IMR-90 (cell line): ENCODE measurements at regions not wholly inside any gene's neighbourhood (a gene's known extent, or its start where the extent isn't known, plus 50 kb on each side); places are given as distances from the start of the nearest gene placed in this dataset.

Experiments used
- ATAC-seq: fragments of 200-7000 bp; cut with Tn5 transposase; 2 replicates; pipeline ENCODE4 v1.9.1; 2020; ENCODE audit warnings: low read depth, mild to moderate bottlenecking, moderate library complexity
- BruUV-seq: library from RNA; stranded (reverse); fragments of 400-500 nt; replicated peaks from 2 replicates; lab custom pipeline; 2021; lab: Mats Ljungman, UMichigan
- CTCF ChIA-PET: fragments of 300-600 bp; formaldehyde crosslinking; extraction: SDS; loops from one replicate; lab custom pipeline; 2021; ENCODE audit warnings: antibody characterized with exemption; lab: Yijun Ruan, JAX
- POLR2A ChIA-PET: fragments of 300-600 bp; sonication (Branson Sonifier 250); formaldehyde crosslinking; loops from one replicate; lab custom pipeline; 2022; ENCODE audit warnings: antibody characterized with exemption; ENCODE audit not compliant: unreplicated experiment; lab: Charles Lee
- DNase-seq: peaks from one replicate; pipeline ENCODE4 v3.0.0; 2013
- H2AFZ ChIP-seq: replicated peaks from 2 replicates; pipeline ENCODE3; 2013; ENCODE audit warnings: low read length, mild to moderate bottlenecking; ENCODE audit not compliant: poor library complexity
- H2AK5ac ChIP-seq: 2 replicates; pipeline ENCODE4 v1.6.1; 2013; ENCODE audit warnings: low read depth, low read length, inconsistent platforms
- H2AK9ac ChIP-seq: replicated peaks from 2 replicates; pipeline ENCODE3; 2013; ENCODE audit warnings: mild to moderate bottlenecking, low read depth, low read length, moderate library complexity; ENCODE audit not compliant: poor library complexity
- H2BK120ac ChIP-seq: 2 replicates; pipeline ENCODE4 v1.6.1; 2013; ENCODE audit warnings: low read depth, low read length, inconsistent platforms
- H2BK15ac ChIP-seq: 3 replicates; pipeline ENCODE4 v1.6.1; 2013; ENCODE audit warnings: low read depth, low read length, inconsistent platforms
- H2BK20ac ChIP-seq: 2 replicates; pipeline ENCODE4 v1.6.1; 2013; ENCODE audit warnings: low read depth, mild to moderate bottlenecking, inconsistent platforms, low read length, moderate library complexity
- H2BK5ac ChIP-seq: 2 replicates; pipeline ENCODE4 v1.6.1; 2013; ENCODE audit warnings: mild to moderate bottlenecking, low read depth, low read length, inconsistent platforms; ENCODE audit not compliant: poor library complexity, severe bottlenecking
- H3K14ac ChIP-seq: replicated peaks from 2 replicates; pipeline ENCODE4 v1.6.1; 2013; ENCODE audit warnings: low read depth, low read length, inconsistent platforms
- H3K18ac ChIP-seq: 2 replicates; pipeline ENCODE4 v1.6.1; 2013; ENCODE audit warnings: low read depth, low read length, control low read depth
- H3K23ac ChIP-seq: 2 replicates; pipeline ENCODE4 v1.6.1; 2013; ENCODE audit warnings: low read depth, low read length, inconsistent platforms
- H3K27ac ChIP-seq: 2 replicates; pipeline ENCODE4 v1.5.1; 2013; ENCODE audit warnings: mild to moderate bottlenecking, control low read depth, low read length; ENCODE audit not compliant: insufficient read depth
- H3K27me3 ChIP-seq: 2 replicates; pipeline ENCODE4 v1.6.1; 2013; ENCODE audit warnings: low read length; ENCODE audit not compliant: control insufficient read depth, insufficient read depth
- H3K36me3 ChIP-seq: 2 replicates; pipeline ENCODE4 v1.6.1; 2013; ENCODE audit warnings: low read length, mixed read lengths; ENCODE audit not compliant: control insufficient read depth, insufficient read depth
- H3K4ac ChIP-seq: 2 replicates; pipeline ENCODE4 v1.6.1; 2013; ENCODE audit warnings: low read depth, low read length, inconsistent platforms
- H3K4me1 ChIP-seq: 2 replicates; pipeline ENCODE4 v1.6.1; 2013; ENCODE audit warnings: low read length, mixed read lengths; ENCODE audit not compliant: control insufficient read depth, insufficient read depth
- H3K4me2 ChIP-seq: 2 replicates; pipeline ENCODE4 v1.6.1; 2013; ENCODE audit warnings: low read depth, mild to moderate bottlenecking, control low read depth, low read length, moderate library complexity
- H3K4me3 ChIP-seq: 2 replicates; pipeline ENCODE4 v1.5.1; 2013; ENCODE audit warnings: low read depth, mild to moderate bottlenecking, control low read depth, low read length, moderate library complexity; ENCODE audit not compliant: insufficient read depth
- H3K56ac ChIP-seq: 2 replicates; pipeline ENCODE4 v1.6.1; 2013; ENCODE audit warnings: low read length, inconsistent platforms; ENCODE audit not compliant: insufficient read depth; ENCODE audit errors: extremely low read depth
- H3K79me1 ChIP-seq, 2 experiments: 2 replicates each; pipeline ENCODE4 v1.6.1; 2013; ENCODE audit warnings: low read length in 2 of 2, inconsistent platforms in 1 of 2, low read depth in 1 of 2
- H3K9ac ChIP-seq: 2 replicates; pipeline ENCODE4 v1.6.1; 2013; ENCODE audit warnings: low read depth, low read length, control low read depth
- H3K9me1 ChIP-seq: 2 replicates; pipeline ENCODE4 v1.6.1; 2013; ENCODE audit warnings: low read length, inconsistent platforms; ENCODE audit not compliant: insufficient read depth
- H3K9me3 ChIP-seq: 2 replicates; pipeline ENCODE4 v1.6.1; 2013; ENCODE audit warnings: low read length; ENCODE audit not compliant: control insufficient read depth, insufficient read depth
- H4K20me1 ChIP-seq: 2 replicates; pipeline ENCODE4 v1.6.1; 2013; ENCODE audit warnings: low read length, inconsistent platforms; ENCODE audit not compliant: insufficient read depth
- H4K5ac ChIP-seq: 2 replicates; pipeline ENCODE4 v1.6.1; 2013; ENCODE audit warnings: mild to moderate bottlenecking, low read depth, low read length, control low read depth
- H4K8ac ChIP-seq, 2 experiments: 2 replicates each; pipeline ENCODE4 v1.6.1; 2013; ENCODE audit warnings: low read depth in 2 of 2, low read length in 2 of 2, control low read depth in 1 of 2, inconsistent platforms in 1 of 2
- H4K91ac ChIP-seq: 2 replicates; pipeline ENCODE4 v1.6.1; 2013; ENCODE audit warnings: low read depth, low read length, inconsistent platforms; ENCODE audit not compliant: insufficient read depth
- CHD1 ChIP-seq: IDR thresholded peaks from 2 replicates; pipeline ENCODE4 v1.6.1; 2012; ENCODE audit warnings: low read depth, low read length, improper control_type of control experiment
- WGBS, 2 experiments: methylation state at CpG; one replicate each; pipeline versions ENCODE4 v1.1.5 to v1.1.7; 2013; ENCODE audit warnings: missing lambda C conversion rate in 2 of 2; ENCODE audit not compliant: insufficient read length in 1 of 2; ENCODE audit errors: extremely low coverage in 2 of 2; 5-methylcytosine and 5-hydroxymethylcytosine counted together
- dilution Hi-C: fragments of 300-500 bp; cut with HindIII; formaldehyde crosslinking; loops from one replicate; pipeline ENCODE4 v1.14.3; 2018; ENCODE audit warnings: low sequenced_read_pairs; ENCODE audit not compliant: unreplicated experiment
- in situ Hi-C: fragments of 300-500 bp; cut with MboI; formaldehyde crosslinking; loops from 3 replicates; pipeline ENCODE4 v1.14.3; 2019; ENCODE audit warnings: low sequenced_read_pairs, inconsistent platforms, mixed read lengths
- intact Hi-C: fragments of 100-400 bp; cut with micrococcal nuclease; formaldehyde crosslinking; loops from 2 replicates; pipeline ENCODE4 v1.10.0; 2022

GRCh38 chr2:120539424-120539936 lies 193.5 kb downstream of the INHBB start:
- Histone ChIP-seq H3K4me3 (no peak overlapping the region), H3K79me1 (no peaks in the 10 kb centered on the region), H2BK5ac (peak overlapping the region; percentile 52), H4K91ac (peak overlapping the region; percentile 93), H2BK15ac (peak overlapping the region; percentile 90; the same call in 2 of the 3 replicates), H3K9me1 (peaks cover 14% of the 10 kb centered on the region), H2AK9ac (peak overlapping the region; percentile 88), H2AFZ (peak overlapping the region; percentile 76), H3K9me3 (0 out of 2 replicates have a peak, but pooled peaks cover 2% of the 10 kb centered on the region), H2BK20ac (peak overlapping the region; percentile 98), H4K5ac (peak overlapping the region; percentile 77), H3K23ac (peak overlapping the region; percentile 61; the same call in 1 of the 2 replicates), H3K36me3 (no peaks in the 10 kb centered on the region), H2AK5ac (peak overlapping the region; percentile 90), H2BK120ac (peak overlapping the region; percentile 97), H4K8ac (peak overlapping the region; percentile 72 to 93), H3K56ac (no peak overlapping the region), H3K14ac (peak overlapping the region; percentile 88), H4K20me1 (no peaks in the 10 kb centered on the region), H3K4me2 (no peak overlapping the region), H3K4me1 (peaks cover 20% of the 10 kb centered on the region), H3K27ac (peak overlapping the region; percentile 8; the same call in 1 of the 2 replicates), H3K27me3 (peaks cover 7% of the 10 kb centered on the region; the same call in 1 of the 2 replicates), H3K18ac (peak overlapping the region; percentile 64), H3K9ac (no peak overlapping the region), H3K4ac (peak overlapping the region; percentile 96)
- CTCF ChIA-PET, result interaction anchor here (1.7 kb wide), 1 partner anchor 18 kb away, joined by 6 read pairs; no protein-coding TSS in a partner anchor
- POLR2A ChIA-PET, result no interaction called here
- dilution Hi-C loops (no loop called here), intact Hi-C loops (no loop called here), in situ Hi-C loops (no loop called here)
- 92% methylated on average over 9 of the region's 15 CpGs; no CpG with 5 or more reads in 1 of the 2 experiments for WGBS, 2 experiments
- BruUV-seq, result no TSS peak
- no peak for DNase-seq
- no peak for ATAC-seq
- TF ChIP-seq CHD1, result no peak
